Stimulated activated CD4-positive, alpha-beta T cell treated with anti-CD3 and anti-CD28 coated beads, TNF-alpha, amount 100 ng/mL, for 48 hours (primary cell): ENCODE measurements at regions not wholly inside any gene's neighbourhood (a gene's known extent, or its start where the extent isn't known, plus 50 kb on each side); places are given as distances from the start of the nearest gene placed in this dataset.

Experiments used
- DNase-seq, 3 donors: peaks; one replicate each; pipeline ENCODE4 v3.0.0-alpha.2; 2020; ENCODE audit warnings: low read depth in 3 of 3

DNA sequence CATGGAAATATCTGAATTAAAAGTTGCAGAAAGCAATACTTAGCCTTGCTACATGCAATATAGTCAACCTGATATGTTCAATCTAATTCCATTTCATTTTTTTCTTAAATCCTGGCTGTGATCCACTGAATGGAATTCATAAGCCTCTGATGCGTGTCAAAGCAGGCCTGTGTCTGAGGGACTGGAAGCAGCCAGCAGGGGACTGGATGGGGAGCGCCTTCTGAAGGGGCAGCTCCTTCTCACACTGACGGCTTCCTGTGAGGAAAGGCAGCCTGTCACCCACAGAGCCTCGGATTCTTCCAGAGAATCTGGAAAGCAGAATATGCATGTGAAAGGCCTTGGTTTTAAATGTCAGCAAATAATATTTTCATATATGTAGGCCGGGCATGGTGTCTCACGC lies 73.5 kb downstream of the KCNF1 start:
- DNase-seq, result no peak

DNA sequence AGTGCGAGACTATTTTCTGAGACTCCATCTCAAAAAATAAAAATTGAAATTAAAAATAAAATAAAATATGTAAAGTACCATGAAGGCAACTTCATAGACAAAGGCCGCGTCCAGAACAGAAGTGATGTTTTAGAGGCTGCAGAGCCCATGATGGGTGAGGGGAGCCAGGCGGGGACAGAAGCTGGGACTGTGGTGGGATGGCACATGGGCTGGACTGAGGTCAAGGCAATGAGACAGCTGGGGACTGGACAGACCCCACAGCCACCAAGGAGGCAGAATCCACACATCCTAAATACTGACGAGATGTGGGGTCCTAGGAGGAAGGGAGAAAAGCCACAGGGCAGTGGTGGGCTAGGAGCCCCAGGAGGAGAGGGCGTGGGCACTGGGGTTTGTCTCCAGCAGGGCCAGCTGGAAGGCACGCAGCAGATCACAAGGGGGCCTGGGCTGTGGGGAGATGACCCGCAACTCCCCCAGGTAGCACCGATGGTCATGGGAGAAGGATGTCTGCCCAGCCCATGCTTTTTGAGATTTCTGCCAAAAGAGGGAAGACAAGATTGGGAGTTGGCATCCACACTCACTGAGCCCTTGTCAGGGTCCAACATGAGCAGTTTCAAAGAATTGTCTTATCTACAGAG lies 74.3 kb downstream of the KCNF1 start:
- no peak for DNase-seq

DNA sequence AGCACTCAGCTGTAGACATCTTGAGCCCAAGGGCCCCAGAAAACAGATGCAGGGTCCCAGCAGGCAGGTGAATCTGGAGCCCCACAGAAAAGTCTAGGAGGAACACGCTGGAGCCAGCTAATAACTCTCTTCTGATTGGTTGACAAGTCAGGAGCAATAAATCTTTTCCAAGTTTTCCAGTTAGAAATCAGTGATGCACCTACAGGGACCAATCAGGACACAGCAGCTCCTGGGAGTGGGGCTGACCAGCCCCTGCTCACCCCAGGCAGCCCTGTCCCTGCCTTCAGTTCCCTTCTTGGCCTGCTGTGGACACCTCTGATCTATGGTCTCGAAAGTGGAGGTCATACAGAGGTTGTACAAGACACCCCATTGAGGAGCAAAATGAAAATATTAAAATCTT lies 75.7 kb downstream of the KCNF1 start:
- DNase-seq, result no peak

DNA sequence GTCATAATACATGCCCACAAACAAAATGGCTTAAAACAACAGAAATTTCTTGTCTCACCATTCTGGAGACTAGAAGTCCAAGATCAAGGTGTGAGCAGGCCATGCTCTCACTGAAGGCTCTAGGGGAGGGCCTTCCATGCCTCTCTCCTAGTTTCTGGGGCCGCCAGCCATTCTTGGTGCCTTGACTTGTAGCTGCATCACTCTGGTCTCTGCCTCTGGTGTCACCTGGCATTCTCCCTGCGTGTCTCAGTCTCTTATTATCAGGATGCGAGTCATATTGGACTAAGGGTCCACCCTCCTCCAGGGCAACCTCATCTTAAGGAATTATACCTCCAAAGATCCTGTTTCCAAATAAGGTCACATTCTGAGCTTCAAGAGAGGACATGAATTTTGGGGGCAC lies 76.1 kb downstream of the KCNF1 start:
- DNase-seq, result no peak

DNA sequence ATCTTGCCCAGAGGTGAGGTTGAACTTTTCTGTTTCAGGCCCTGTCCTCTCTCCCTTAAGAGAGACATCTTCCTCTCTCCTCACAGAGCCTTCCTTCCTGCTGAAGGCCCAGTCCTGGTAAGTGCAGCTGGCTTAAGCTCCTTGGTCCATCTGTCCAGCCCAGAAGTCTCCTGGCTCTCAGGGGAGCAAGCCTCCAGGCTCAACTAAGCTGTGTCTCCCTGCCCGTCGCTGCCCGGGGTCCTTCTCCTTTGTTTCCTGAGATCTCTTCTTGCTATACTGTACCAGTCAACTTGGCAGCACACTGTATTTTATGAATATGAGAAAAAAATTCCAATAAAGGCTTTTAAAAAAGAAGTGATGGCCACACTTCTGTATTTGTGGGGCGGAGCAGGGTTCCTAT lies 77.4 kb downstream of the KCNF1 start:
- no peak for DNase-seq

DNA sequence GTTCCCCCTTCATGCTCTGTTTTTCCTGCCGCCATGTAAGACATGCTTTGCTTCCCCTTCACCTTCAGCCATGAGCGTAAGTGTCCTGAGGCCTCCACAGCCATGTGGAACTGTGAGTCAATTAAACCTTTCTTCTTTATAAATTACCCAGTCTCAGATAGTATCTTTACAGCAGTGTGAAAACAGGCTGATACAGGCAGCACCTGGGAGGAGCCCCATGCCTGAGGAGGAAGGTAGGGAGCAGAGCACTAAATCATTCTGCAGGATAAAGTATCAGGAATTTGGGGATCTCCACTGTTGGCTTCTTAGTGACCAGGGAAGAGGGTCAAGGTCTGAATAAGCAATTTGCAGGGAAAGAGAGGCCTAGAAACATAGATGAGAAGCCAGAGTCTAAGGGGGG lies 78.0 kb downstream of the KCNF1 start:
- no peak for DNase-seq

DNA sequence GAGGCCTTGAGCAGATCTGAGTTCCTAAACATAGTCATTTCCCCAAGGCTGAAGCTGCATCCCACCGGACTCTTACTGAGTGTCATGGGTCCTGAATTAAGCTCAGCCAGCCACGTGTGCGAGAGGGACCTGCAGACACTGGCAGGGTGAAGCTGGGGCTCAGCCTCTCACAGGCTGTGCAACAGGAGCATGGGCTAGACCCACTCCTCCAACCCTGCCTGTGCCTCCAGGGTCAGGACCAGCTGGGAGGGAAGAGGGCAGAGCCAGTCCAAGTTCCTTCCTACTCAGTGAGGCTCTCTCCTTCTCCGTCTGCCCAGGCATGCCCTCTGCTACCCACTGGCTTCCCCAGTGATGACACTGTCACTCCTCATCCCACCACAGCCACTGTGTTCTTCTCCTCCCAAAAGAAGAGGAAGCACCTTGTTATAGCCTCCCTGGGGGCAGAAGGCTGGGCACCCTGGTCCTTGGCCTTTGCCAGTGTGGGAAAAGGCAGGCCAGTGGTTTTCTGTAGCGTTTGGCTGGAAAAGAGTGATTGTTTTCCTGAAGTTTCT lies 78.9 kb downstream of the KCNF1 start:
- DNase-seq, result no peak

DNA sequence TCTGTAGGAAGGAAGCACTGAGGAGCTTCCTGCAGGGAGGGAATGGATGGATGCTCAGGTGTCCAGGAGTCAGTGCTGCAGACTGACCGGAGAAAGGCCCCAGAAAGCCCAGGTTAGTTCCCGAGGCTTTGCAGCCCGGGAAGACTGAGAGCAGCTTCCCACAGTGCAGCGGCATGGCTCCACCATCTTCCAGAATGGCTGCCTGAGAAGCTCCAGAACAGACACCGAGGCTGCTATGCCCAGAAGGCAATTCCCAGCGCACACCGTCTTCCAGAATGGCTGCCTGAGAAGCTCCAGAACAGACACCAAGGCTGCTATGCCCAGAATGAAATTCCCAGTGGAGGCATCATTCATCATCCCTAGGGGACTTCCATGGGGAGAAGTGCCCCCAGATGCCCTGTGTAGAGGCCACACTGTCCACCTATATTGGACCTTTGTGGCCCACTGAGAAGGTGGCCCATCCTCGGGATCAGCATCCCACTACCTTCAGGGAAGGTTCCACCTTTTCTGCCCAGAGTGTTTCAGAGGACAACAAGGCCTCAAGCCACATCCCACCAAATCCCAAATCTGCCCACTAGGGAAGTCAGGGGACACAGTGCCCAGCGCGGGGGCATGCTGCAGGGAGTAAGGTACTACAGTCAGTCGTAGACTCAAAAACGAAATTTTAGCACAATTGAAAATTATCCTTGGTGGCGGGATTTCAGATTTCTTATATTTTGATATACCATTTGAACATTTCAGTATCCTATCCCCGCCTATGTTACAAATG lies 80.5 kb downstream of the KCNF1 start:
- no peak for DNase-seq

DNA sequence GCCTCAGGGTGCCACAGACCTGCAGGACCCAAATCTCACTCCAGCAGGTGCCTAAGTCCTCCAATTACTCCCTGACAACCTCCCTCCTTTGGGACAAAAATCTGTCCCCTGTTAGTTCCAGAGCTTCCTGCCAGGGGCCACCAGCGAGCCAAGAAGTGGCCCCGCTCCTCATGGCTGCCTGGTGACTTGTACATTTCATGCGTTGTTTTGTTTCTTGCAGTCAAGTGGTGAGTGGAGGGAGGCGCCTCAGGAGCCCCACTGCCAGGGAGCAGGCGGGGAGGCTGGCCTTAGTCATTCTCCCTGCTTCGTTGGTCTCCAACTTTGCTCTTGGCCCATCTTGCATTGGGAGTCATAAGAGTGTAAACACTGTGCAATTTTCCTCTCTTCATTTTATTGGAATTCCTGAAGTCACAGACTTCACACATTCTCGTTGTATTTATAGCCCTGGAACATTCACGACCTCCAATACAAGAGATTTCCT lies 81.3 kb downstream of the KCNF1 start:
- DNase-seq, result no peak

DNA sequence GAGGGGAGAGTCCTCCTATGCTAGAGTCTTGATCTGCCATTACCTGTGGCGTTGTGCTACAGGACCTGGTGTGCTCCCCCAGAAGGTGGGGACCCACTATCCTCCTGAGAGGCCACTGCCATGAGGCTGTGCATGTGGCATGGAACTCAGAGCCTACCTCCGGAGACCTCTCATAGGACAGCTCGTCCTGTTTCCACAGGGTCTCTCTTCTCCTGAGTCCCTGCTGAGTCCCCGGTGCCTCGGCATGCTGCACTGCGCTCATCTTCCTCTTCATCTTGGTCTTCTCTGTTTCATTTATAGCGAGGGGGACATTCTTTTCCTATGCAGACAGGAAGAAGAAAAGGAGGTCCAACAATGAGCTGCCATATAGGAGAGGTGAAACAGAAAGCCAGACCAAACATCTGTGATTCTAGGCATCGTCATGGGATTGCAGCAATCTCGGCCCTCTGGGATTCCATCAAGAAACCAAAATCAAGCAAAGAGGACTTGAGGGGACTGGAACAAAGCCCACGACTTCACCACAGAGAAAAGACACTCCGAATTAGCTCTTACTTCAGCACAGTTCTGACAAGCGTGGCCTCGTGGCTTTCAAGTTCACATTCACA lies 83.7 kb downstream of the KCNF1 start:
- DNase-seq, result no peak

DNA sequence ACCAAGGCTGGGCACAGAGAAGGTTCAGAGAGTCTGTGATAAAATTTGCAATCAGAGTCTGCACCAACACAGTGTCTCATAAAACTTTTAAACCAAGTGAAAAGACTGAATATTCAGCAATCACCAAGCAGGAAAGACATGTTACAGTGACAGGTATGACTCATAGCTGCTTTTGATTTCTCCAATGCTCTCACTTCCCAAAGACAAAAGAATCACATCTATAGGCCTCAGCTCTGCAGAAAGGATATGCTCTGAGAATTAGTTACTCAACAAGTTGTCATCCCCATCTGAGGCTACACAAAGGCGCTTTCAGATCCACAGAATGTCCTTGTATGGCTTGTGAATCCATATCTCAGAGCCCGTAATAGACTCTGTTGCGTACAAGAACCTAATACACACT lies 92.5 kb downstream of the KCNF1 start:
- no peak for DNase-seq

DNA sequence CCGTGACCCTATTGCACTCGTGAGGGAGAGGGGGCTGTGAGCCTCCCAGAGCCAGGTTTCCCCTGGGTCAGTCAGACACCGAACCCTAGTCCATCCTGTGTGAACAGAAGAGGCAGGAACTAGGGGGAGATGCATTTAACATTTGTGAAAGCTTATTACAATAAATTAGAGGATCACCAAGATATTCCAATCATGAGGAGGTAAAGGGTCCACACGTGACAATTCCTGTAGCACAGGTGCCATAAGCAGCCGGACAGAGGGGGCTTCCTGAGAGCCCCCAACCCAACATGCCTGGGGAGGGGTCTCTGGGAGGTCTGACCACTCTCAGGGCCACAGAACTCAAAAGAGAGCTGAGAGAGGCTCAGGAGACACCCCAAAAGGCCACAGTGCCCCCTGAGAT lies 93.3 kb downstream of the KCNF1 start:
- no peak for DNase-seq

DNA sequence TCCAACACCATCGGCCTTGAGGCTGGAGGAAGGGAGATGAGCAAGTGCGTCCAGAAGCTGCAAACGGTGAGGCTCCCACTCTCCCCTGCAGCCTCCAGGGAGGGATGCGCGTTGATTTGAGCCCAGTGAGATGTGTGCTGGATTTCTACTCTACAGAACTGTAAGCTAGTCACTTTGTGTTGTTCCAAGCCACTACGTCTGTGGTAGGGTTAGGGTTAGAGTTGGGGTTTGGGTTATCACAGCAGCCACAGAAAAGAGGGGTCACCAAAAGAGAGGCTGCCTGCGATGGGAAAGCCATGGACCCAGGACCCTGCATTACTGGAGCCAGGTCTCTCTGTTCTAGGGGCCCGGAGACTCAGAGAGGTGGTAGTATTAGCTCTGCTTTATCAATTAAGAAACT lies 94.5 kb downstream of the KCNF1 start:
- no peak for DNase-seq

DNA sequence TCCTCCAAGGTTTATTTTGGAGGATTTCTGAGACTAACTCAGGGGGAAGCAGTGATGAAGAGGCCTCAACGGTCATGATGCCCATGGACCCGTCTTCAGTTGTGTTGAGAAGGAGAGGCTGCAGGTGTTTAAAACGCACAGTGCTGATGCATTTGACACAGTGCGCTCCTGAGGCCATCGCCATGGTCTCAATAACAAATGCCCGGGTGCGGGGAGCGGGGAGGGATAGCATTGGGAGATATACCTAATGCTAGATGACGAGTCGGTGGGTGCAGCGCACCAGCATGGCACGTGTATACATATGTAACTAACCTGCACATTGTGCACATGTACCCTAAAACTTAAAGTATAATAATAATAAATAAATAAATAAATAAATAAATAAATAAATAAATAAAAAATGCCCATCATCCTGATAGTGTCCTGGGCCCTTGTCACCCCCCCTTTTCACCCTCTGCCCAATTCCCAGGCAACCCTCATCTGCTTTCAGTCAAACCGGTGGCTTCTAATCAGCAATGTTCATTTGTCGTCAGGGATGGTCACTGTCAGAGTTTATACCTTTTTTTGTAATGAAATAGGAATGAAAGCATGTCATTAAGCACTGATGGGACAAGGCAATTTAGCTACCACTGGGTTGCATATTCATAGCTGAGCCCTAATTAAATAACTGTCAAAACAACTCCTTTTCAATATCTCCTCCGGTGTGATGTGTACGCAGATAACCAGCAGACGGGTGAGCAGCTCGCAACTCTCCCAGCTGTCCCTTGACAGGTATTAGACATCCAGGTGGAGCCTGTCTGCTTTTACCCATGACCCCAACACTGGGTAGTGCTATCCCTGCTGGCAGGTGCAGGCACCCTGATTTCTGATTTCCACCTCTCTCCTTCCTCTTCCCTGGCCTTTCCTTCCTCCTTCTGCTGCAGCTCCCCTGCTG lies 95.9 kb downstream of the KCNF1 start:
- DNase-seq, result no peak

DNA sequence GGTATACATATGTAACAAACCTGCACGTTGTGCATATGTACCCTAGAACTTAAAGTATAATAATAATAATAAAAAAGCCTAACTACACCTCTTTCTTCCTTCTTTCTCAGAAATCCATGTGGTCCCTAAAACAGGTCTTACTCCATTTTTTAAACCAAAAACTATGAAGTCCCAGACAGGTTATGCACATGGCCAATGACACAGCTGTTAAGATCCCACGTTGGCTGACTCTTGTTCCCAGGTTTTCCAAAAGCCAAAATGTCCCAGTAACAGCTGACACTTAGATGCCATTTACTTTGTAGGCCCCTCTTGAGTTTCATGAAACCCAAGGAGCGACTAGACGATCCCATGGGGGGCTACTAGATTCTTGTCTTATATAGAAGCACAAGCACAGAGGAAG lies 97.0 kb downstream of the KCNF1 start:
- DNase-seq, result no peak

DNA sequence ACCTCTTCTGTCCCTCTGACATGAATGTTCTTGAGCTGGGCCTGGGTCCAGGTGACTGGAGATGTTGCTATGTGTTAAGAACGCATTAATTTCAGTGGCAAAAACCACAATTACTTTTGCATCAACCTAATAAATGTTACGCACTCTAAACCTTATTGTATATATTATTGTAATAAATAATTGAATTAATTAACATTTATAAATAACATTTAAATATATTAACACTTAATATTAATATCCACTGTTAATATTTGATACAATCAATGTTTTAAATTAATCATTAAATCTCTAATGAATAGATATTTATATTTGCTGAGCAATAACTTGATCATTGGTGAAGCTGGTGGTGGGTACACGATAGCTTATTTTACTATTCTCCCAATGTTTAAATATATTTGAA lies 97.4 kb downstream of the KCNF1 start:
- no peak for DNase-seq

DNA sequence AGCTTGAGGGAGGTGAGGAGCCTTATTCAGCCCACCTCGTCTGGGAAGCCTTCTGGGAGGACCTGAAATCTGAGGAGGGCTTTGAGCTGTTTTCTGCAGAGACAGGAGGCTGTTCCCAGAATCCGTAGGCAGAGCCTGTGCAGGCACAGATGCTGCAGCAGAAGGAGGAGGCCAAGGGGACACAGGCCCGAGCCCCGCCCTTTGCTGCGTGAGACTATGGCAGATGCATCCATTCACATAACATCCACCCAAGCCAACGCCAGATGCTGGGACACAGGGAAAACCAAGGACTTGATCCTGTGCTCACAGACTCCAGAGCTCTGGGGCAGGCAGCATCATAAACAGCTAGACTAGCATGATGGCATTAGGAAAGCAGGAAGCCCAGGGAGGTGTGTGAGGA lies 98.2 kb downstream of the KCNF1 start:
- DNase-seq, result no peak

DNA sequence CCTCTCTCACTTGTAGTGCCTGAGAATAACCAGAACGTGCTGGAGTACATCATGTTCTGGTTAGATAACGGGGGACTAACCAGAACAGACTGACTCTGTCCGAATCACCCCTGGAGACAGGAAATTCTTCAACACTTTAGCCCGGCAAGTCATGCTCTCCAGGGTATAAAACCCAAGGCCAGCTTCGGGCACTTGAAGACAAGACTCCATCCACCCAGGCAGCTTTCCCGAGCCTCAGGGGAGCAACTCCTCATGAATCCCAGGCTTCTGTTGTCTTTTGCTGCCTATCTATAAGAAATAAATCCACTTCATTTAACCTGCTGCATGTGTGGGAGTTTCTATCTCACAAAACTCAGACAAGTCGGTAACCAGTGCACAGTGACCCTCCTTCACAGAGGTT lies 99.6 kb downstream of the KCNF1 start:
- DNase-seq, result no peak

DNA sequence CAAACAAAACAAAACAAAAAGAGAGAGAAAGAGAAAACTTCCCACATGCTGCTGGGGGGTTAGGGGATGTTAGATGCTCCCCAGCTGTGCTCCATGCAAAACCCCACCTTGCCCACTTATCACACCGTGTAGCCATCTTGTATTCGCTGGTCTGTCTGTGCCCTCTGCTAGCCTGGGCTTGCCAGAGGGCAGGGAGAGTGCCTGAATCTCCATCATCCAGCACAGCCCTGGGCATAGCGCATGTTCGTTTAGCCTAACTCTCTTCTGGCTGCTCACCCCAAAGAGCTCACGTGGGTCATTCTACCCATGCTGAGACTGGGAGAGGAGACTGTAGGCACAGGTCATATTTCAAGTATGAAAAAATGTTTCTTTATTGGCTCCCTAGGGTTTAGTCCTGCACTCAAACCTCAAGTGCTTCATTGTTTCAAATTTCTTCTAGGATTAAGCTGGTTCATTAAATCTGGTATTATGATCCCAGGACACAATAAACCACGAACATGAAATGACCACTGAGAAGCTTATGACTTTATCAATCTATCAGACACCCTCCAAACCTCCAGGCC lies 100.5 kb downstream of the KCNF1 start:
- DNase-seq, result no peak

DNA sequence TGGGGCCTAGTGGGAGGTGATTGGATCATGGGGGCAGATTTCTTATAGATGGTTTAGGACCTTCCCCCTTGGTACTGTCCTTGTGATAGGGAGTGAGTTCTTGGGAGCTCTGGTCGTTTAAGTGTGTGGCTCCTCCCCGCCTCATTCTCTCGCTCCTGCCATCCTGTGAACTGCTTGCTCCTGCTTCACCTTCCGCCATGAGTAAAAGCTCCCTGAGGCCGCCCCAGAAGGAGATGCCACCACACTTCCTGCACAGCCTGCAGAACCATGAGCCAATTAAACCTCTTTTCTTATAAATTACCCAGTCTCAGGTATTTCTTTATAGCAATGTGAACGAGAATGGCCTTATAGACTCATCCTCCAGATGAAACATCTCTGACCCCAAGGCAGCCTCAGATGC lies 101.5 kb downstream of the KCNF1 start:
- DNase-seq, result no peak

DNA sequence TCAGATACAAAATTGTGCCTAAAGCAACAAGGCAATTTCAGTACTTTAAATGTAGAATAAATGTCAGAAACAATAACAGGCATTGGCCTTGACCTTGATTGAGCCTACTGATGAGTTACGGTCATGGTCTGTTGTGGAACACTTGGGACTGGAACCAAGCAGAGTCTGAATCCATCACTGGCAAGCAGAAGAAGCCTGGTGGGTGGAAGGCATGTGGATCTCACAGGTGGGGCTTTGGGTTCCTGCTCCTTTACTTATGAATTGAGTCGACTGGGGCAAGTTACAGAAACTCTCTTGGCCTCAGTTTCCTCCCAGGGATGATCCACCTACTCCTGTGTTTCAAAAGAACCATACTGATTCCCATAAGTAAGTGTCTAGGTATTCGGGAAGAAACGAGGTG lies 102.3 kb downstream of the KCNF1 start:
- DNase-seq, result no peak
